Right lobe of liver (tissue), 6 donors: ENCODE measurements at regions not wholly inside any gene's neighbourhood (a gene's known extent, or its start where the extent isn't known, plus 50 kb on each side); places are given as distances from the start of the nearest gene placed in this dataset.
A peak's percentile ranks its signal among the peaks of the same experiment; 100 is the strongest.

ENCODE experiments used
- ATAC-seq, 4 donors: fragments of 200-7000 bp; cut with Tn5 transposase; one replicate each; pipeline ENCODE4 v1.9.1; 2020; ENCODE audit warnings: mild to moderate bottlenecking in 4 of 4, moderate library complexity in 4 of 4
- DNase-seq, 3 donors: peaks; one replicate each; pipeline ENCODE4 v3.0.0-alpha.2; 2020
- H3K27ac ChIP-seq, 3 donors: fragments of 200-600 bp; one replicate each; pipeline ENCODE4 v1.8.0; 2022
- H3K27me3 ChIP-seq, 2 donors: fragments of 200-600 bp; one replicate each; pipeline ENCODE4 v1.8.0; 2022
- H3K36me3 ChIP-seq, 4 donors: fragments of 200-600 bp; sonication (generic) in 1 of 4; one replicate each; pipeline versions ENCODE4 v1.5.1 to v1.8.0; 2017 to 2022; ENCODE audit warnings: control low read depth in 1 of 4
- H3K4me1 ChIP-seq, 4 donors: fragments of 200-600 bp; sonication (generic) in 1 of 4; one replicate each; pipeline versions ENCODE4 v1.5.1 to v1.8.0; 2017 to 2022; ENCODE audit warnings: control low read depth in 1 of 4
- H3K4me3 ChIP-seq, 3 donors: fragments of 200-600 bp; one replicate each; pipeline ENCODE4 v1.8.0; 2022
- H3K9me3 ChIP-seq, 4 donors: fragments of 200-600 bp; sonication (generic) in 1 of 4; one replicate each; pipeline versions ENCODE4 v1.5.1 to v1.8.0; 2017 to 2022; ENCODE audit warnings: control low read depth in 1 of 4
- POLR2A ChIP-seq: fragments of 450-650 bp; IDR thresholded peaks from one replicate; pipeline ENCODE4 v1.6.1; 2017; ENCODE audit warnings: antibody characterized with exemption, mild to moderate bottlenecking
- WGBS: methylation state at CpG from one replicate; pipeline ENCODE4 v1.1.6; 2018; ENCODE audit warnings: low coverage, low lambda C conversion rate; ENCODE audit not compliant: insufficient coverage; ENCODE audit errors: missing lambda C conversion rate; 5-methylcytosine and 5-hydroxymethylcytosine counted together
- intact Hi-C, 2 donors: fragments of 100-400 bp; cut with DNase I; formaldehyde crosslinking; loops; one replicate each; pipeline versions ENCODE4 v1.11.2 to v1.14.1; 2022
- TF ChIP-seq, protein P1 (sequence below), 4 donors: fragments of 200-600 bp in 3 of 4; fragments of 450-650 bp in 1 of 4; IDR thresholded peaks; one replicate each; pipeline versions ENCODE4 v1.5.1 to v1.8.0; 2016 to 2022; ENCODE audit warnings: antibody characterized with exemption in 4 of 4, mild to moderate bottlenecking in 2 of 4
- donor health status: DM: no; HTN: yes; CAD: no.
- donor health status: DM: no; HTN: no; CAD: no.
- donor health status: DM: no; HTN: no; CAD: no.
- donor health status: DM: no; HTN: yes; CAD: no.
- donor health status: DM: no; HTN: yes; CAD: no.

GRCh38 chr6:144477856-144478255 is 192.7 kb downstream of the UTRN start:
- no peak overlapping the region for H3K4me3 ChIP-seq
- DNase-seq (no peak), ATAC-seq (no peak)
- no peak overlapping the region for H3K27ac ChIP-seq
- H3K27me3 ChIP-seq = no peaks in the 10 kb centered on the region
- H3K4me1 ChIP-seq = peaks cover 0 to 9% (median 0%) of the 10 kb centered on the region in 4 donors
- H3K9me3 ChIP-seq = no peaks in the 10 kb centered on the region
- TF ChIP-seq, protein P1, sequence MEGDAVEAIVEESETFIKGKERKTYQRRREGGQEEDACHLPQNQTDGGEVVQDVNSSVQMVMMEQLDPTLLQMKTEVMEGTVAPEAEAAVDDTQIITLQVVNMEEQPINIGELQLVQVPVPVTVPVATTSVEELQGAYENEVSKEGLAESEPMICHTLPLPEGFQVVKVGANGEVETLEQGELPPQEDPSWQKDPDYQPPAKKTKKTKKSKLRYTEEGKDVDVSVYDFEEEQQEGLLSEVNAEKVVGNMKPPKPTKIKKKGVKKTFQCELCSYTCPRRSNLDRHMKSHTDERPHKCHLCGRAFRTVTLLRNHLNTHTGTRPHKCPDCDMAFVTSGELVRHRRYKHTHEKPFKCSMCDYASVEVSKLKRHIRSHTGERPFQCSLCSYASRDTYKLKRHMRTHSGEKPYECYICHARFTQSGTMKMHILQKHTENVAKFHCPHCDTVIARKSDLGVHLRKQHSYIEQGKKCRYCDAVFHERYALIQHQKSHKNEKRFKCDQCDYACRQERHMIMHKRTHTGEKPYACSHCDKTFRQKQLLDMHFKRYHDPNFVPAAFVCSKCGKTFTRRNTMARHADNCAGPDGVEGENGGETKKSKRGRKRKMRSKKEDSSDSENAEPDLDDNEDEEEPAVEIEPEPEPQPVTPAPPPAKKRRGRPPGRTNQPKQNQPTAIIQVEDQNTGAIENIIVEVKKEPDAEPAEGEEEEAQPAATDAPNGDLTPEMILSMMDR (IDR thresholded peaks at IDR 0.05) = no peak
- no peak for TF ChIP-seq POLR2A
- intact Hi-C loops = no loop called here
- peaks cover 0 to 20% (median 7%) of the 10 kb centered on the region in 4 donors for H3K36me3 ChIP-seq

GRCh38 chr6:144478483-144478882 is 193.3 kb downstream of the UTRN start:
- ATAC-seq = peak; percentile 95 to 99 (median 97)

DNA sequence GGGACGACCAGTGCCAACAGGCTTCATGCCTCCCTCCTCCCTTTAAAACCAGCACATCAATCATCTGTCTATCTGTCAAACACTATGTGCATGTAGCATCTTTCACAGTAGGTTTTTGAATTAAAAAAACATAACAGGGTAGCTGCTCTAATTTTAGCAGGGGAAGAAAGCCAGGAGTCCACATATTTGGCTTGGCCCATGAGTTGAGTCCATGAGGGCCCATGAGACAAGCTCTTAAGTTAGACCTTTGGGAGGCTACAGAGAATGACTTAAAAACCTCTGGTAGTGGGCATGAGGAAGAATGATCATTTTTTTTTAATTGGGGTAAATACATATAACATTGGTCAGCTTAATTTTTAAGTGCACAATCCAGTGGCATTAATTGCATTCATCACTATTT is 194.9 kb downstream of the UTRN start:
- no peak for DNase-seq
- no peak for ATAC-seq
- H3K27me3 ChIP-seq = no peaks in the 10 kb centered on the region
- no CpG with 5 or more reads among the region's 1 CpG for WGBS
- H3K36me3 ChIP-seq = peaks cover 0 to 11% (median 3%) of the 10 kb centered on the region in 4 donors
- intact Hi-C loops = no loop called here
- H3K9me3 ChIP-seq = no peaks in the 10 kb centered on the region
- peaks cover 0 to 9% (median 0%) of the 10 kb centered on the region in 4 donors for H3K4me1 ChIP-seq
- H3K27ac ChIP-seq = no peak overlapping the region
- TF ChIP-seq, protein P1 (IDR thresholded peaks at IDR 0.05) = no peak
- H3K4me3 ChIP-seq = no peak overlapping the region

More at GRCh38 chr6:144478483-144478882, 193.3 kb downstream of the UTRN start:
- Histone ChIP-seq H3K4me1 (peaks cover 0 to 9% (median 0%) of the 10 kb centered on the region in 4 donors), H3K36me3 (peaks cover 0 to 20% (median 7%) of the 10 kb centered on the region in 4 donors), H3K27me3 (no peaks in the 10 kb centered on the region), H3K4me3 (no peak overlapping the region), H3K27ac (no peak overlapping the region), H3K9me3 (no peaks in the 10 kb centered on the region)
- WGBS = 37% methylated on average over 4 of the region's 5 CpGs
- TF ChIP-seq POLR2A = no peak
- TF ChIP-seq, protein P1 (IDR thresholded peaks at IDR 0.05) = no peak
- DNase-seq = peak; percentile 64 to 89 (median 86)
- intact Hi-C loops = no loop called here

DNA sequence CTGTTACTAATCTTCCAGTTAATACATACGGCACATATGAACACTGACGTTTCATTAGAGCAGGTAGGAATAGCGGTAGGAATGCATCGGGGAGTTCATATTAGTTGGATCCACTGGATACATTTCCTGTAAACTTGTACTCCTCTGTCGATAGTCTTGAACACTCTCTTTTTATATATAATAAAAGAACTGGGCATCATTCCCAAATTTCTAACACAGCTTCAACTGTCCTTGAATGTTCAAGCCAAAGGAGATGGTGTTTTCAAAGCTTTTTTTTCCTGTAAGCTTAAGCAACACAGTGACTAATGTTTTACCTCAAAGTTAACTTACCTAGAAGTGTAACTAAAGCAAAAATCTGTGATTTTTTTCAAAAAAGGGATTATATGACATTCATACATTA is 195.3 kb downstream of the UTRN start:
- Histone ChIP-seq H3K4me1 (peaks cover 0 to 9% (median 0%) of the 10 kb centered on the region in 4 donors), H3K27me3 (no peaks in the 10 kb centered on the region), H3K36me3 (peaks cover 0 to 9% (median 4%) of the 10 kb centered on the region in 4 donors), H3K27ac (no peak overlapping the region), H3K9me3 (no peaks in the 10 kb centered on the region), H3K4me3 (no peak overlapping the region)
- WGBS = 88% methylated on average over 5 of the region's 5 CpGs
- no peak for DNase-seq
- TF ChIP-seq POLR2A = no peak
- TF ChIP-seq, protein P1 (IDR thresholded peaks at IDR 0.05) = no peak
- peak in 1 of 4 donors; percentile 19 for ATAC-seq
- intact Hi-C loops = no loop called here

DNA sequence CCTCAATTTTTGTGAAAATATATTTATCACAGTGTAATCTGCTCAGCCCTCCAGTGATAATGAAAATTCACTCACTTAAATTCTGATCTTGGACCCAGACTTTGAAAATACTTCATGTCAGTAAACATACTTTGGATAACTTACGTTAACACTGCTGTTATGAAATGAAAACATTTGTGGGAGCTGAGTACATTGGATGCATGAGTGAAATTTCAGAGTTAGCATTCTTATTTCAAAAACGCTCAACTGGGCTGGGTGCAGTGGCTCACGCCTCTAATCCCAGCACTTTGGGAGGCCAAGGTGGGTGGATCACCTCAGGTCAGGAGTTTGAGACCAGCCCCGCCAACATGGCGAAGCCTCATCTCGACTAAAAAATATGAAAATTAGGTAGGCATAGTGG is 196.4 kb downstream of the UTRN start:
- DNase-seq (no peak), ATAC-seq (no peak)
- H3K4me1 ChIP-seq = peaks cover 0 to 9% (median 0%) of the 10 kb centered on the region in 4 donors
- 70% methylated on average over 6 of the region's 6 CpGs for WGBS
- no peak for TF ChIP-seq POLR2A
- TF ChIP-seq, protein P1 (IDR thresholded peaks at IDR 0.05) = no peak
- peaks cover 0 to 17% (median 8%) of the 10 kb centered on the region in 4 donors for H3K36me3 ChIP-seq
- H3K27me3 ChIP-seq = no peaks in the 10 kb centered on the region
- no peak overlapping the region for H3K27ac ChIP-seq
- no peak overlapping the region for H3K4me3 ChIP-seq
- intact Hi-C loops = no loop called here
- H3K9me3 ChIP-seq = no peaks in the 10 kb centered on the region
